GM12892 (cell line): ENCODE measurements at regions not wholly inside any gene's neighbourhood (a gene's known extent, or its start where the extent isn't known, plus 50 kb on each side); places are given as distances from the start of the nearest gene placed in this dataset.

Experiments
- POLR2A ChIP-seq: IDR thresholded peaks from 2 replicates; pipeline ENCODE4 v1.6.1; 2011; ENCODE audit warnings: low read depth, low read length, control low read depth
- POLR2AphosphoS5 ChIP-seq: IDR thresholded peaks from 2 replicates; pipeline ENCODE4 v1.6.1; 2011; ENCODE audit warnings: low read depth, low read length, control low read depth

DNA sequence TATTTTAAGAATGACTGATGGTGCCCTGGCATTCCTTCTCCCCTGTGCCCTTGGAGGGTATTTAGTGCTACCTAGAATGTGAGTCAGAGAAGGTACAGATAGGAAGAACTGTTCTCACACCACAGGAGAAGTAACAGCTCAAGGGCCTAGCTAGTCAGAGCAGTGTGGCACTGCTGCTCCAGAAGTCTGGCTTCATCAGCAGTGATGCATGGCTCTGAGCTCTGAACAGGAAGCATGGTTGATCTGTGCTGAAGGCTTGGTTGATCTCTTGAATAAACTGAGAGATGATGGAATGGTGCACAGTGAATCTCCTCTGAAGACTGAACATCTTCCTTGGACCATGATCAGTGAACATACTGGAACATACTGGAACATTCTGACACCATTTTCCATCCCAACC is 425.3 kb upstream of the SLC35B3 start:
- TF ChIP-seq POLR2AphosphoS5 (no peak), POLR2A (no peak)
